K562 (cell line): ENCODE measurements at regions not wholly inside any gene's neighbourhood (a gene's known extent, or its start where the extent isn't known, plus 50 kb on each side); places are given as distances from the start of the nearest gene placed in this dataset.

Experiments used
- ATAC-seq: fragments of 200-7000 bp; cut with Tn5 transposase; 3 replicates; pipeline ENCODE4 v1.9.1; 2020; ENCODE audit warnings: moderate library complexity
- BruUV-seq: library from RNA; stranded (reverse); fragments of 400-500 nt; replicated peaks from 2 replicates; lab custom pipeline; 2021; lab: Mats Ljungman, UMichigan
- CTCF ChIA-PET: fragments of 300-600 bp; formaldehyde crosslinking; extraction: SDS; loops from one replicate; lab custom pipeline; 2021; ENCODE audit warnings: low intra/inter-chr PET ratio; lab: Yijun Ruan, JAX
- POLR2A ChIA-PET: fragments of 300-600, 350-650 bp; sonication (Branson Sonifier 250); formaldehyde crosslinking; extraction: SDS; loops from one replicate; lab custom pipeline; 2021; ENCODE audit warnings: antibody characterized with exemption, inconsistent platforms; lab: Yijun Ruan, JAX
- DNase-seq, 4 experiments: peaks; one replicate each; pipeline versions ENCODE4 v3.0.0 to v3.0.0-alpha.2; 2011 to 2018; ENCODE audit warnings: low spot score in 3 of 4, mixed read lengths in 3 of 4; ENCODE audit errors: extremely low read depth in 1 of 4
- FAIRE-seq: peaks from 2 replicates; lab custom pipeline; 2011; peaks lifted over from hg19 to GRCh38; lab: Jason Lieb, UNC
- H2AFZ ChIP-seq: 2 replicates; pipeline ENCODE4 v1.6.0; 2011; ENCODE audit warnings: low read depth, low read length, control low read depth, inconsistent platforms
- H3K27ac ChIP-seq: fragments of 200-600 bp; 3 replicates; pipeline ENCODE4 v1.8.0; 2011; ENCODE audit warnings: low read depth, mild to moderate bottlenecking, control low read depth, inconsistent platforms, low read length, moderate library complexity, mixed read lengths; ENCODE audit errors: extremely low read depth
- H3K27me3 ChIP-seq, 2 experiments: fragments of 300-600 bp in 1 of 2; 2 replicates in 1 of 2; 3 replicates in 1 of 2; pipeline versions ENCODE4 v1.6.0 to v1.8.0; 2011; ENCODE audit warnings: inconsistent platforms in 2 of 2, low read length in 2 of 2, mild to moderate bottlenecking in 1 of 2, mixed read lengths in 1 of 2, moderate library complexity in 1 of 2; ENCODE audit not compliant: control insufficient read depth in 2 of 2, insufficient read depth in 2 of 2
- H3K36me3 ChIP-seq: fragments of 300-600 bp; 3 replicates; pipeline ENCODE4 v1.8.0; 2011; ENCODE audit warnings: mild to moderate bottlenecking, low read length, inconsistent platforms; ENCODE audit not compliant: control insufficient read depth, insufficient read depth
- H3K4me1 ChIP-seq, 2 experiments: fragments of 200-600 bp in 1 of 2; replicated peaks in 1 of 2; 2 replicates in 1 of 2; 3 replicates in 1 of 2; pipeline versions ENCODE4 v1.5.1 to v1.8.0; 2011; ENCODE audit warnings: inconsistent platforms in 2 of 2, low read length in 2 of 2, mild to moderate bottlenecking in 1 of 2, mixed read lengths in 1 of 2, moderate library complexity in 1 of 2; ENCODE audit not compliant: control insufficient read depth in 2 of 2, insufficient read depth in 2 of 2
- H3K4me2 ChIP-seq: 2 replicates; pipeline ENCODE4 v1.6.1; 2011; ENCODE audit warnings: low read length, control low read depth, inconsistent platforms, mixed read lengths; ENCODE audit not compliant: insufficient read depth
- H3K4me3 ChIP-seq: fragments of 200-600 bp; sonication (generic), shearing (Covaris generic); 2 replicates; pipeline ENCODE4 v1.5.1; 2016; ENCODE audit warnings: control low read depth, inconsistent platforms
- H3K79me2 ChIP-seq: fragments of 200-600 bp; 3 replicates; pipeline ENCODE4 v1.8.0; 2011; ENCODE audit warnings: low read length, inconsistent platforms; ENCODE audit not compliant: control insufficient read depth, insufficient read depth
- H3K9ac ChIP-seq, 2 experiments: 2 replicates each; pipeline versions ENCODE4 v1.6.0 to v1.6.1; 2011; ENCODE audit warnings: low read depth in 2 of 2, low read length in 2 of 2, control low read depth in 1 of 2, inconsistent platforms in 1 of 2, mild to moderate bottlenecking in 1 of 2, mixed read lengths in 1 of 2; ENCODE audit not compliant: insufficient read depth in 1 of 2
- H3K9me1 ChIP-seq: one replicate; pipeline ENCODE4 v1.6.0; 2011; ENCODE audit warnings: inconsistent platforms, mild to moderate bottlenecking, low read length, moderate library complexity; ENCODE audit not compliant: control insufficient read depth, insufficient read depth
- H3K9me3 ChIP-seq: replicated peaks from 2 replicates; pipeline ENCODE4 v1.5.1; 2011; ENCODE audit warnings: low read depth, low read length, inconsistent platforms; ENCODE audit not compliant: control insufficient read depth, insufficient read depth
- H4K20me1 ChIP-seq: replicated peaks from 2 replicates; pipeline ENCODE4 v1.6.1; 2011; ENCODE audit warnings: low read length, inconsistent platforms, mixed read lengths; ENCODE audit not compliant: control insufficient read depth, insufficient read depth
- CHD4 ChIP-seq: fragments of 200-600 bp; sonication (generic); IDR thresholded peaks from 3 replicates; pipeline ENCODE4 v1.6.1; 2012; ENCODE audit warnings: low read depth, mild to moderate bottlenecking, mixed read lengths, low read length, inconsistent platforms; ENCODE audit not compliant: insufficient read depth, insufficient replicate concordance, poor library complexity, severe bottlenecking
- DACH1 ChIP-seq: fragments of 450-650 bp; IDR thresholded peaks from 2 replicates; pipeline ENCODE4 v1.6.1; 2018; ENCODE audit not compliant: partially characterized antibody
- LEF1 ChIP-seq: fragments of 450-650 bp; IDR thresholded peaks from 2 replicates; pipeline ENCODE4 v1.6.1; 2016; ENCODE audit warnings: mild to moderate bottlenecking
- PML ChIP-seq: IDR thresholded peaks from 2 replicates; pipeline ENCODE4 v1.6.1; 2012; ENCODE audit warnings: low read length, inconsistent platforms
- POLR2H ChIP-seq: IDR thresholded peaks from 2 replicates; pipeline ENCODE4 v1.6.1; 2016; ENCODE audit warnings: missing genetic modification characterization, low read depth, mild to moderate bottlenecking, control low read depth, missing compliant biosample characterization, moderate library complexity
- RBM34 ChIP-seq: fragments of 200-400 bp; formaldehyde crosslinking; IDR thresholded peaks from 2 replicates; pipeline ENCODE4 v1.6.1; 2018; ENCODE audit warnings: low read length, borderline replicate concordance; ENCODE audit not compliant: insufficient read depth
- RUNX1 ChIP-seq: sonication (generic); IDR thresholded peaks from 2 replicates; pipeline ENCODE4 v1.6.1; 2016; ENCODE audit warnings: antibody characterized with exemption, low read depth
- SMARCB1 ChIP-seq: IDR thresholded peaks from 2 replicates; pipeline ENCODE4 v1.6.1; 2011; ENCODE audit warnings: improper control_type of control experiment, low read depth; ENCODE audit not compliant: insufficient read length
- TCF7L2 ChIP-seq: fragments of 150-350 bp; IDR thresholded peaks from 2 replicates; pipeline ENCODE4 v1.6.1; 2016; ENCODE audit warnings: low read depth, mild to moderate bottlenecking, low read length, moderate library complexity
- ZNF561 ChIP-seq: fragments of 450-650 bp; formaldehyde crosslinking; conservative IDR thresholded peaks from 2 replicates; pipeline ENCODE4 v1.4.0; 2020; ENCODE audit warnings: mild to moderate bottlenecking, moderate library complexity
- ZNF780A ChIP-seq: fragments of 250-450 bp; sonication (Bioruptor Pico); IDR thresholded peaks from 2 replicates; pipeline ENCODE4 v1.5.0; 2021; ENCODE audit warnings: mild to moderate bottlenecking
- ZSCAN32 ChIP-seq: fragments of 450-650 bp; formaldehyde crosslinking; IDR thresholded peaks from 2 replicates; pipeline ENCODE4 v1.4.0; 2020; ENCODE audit warnings: mild to moderate bottlenecking, moderate library complexity
- WGBS: fragments of 100-300 bp; shearing (Covaris generic); methylation state at CpG from one replicate; pipeline ENCODE4 v1.1.6; 2016; ENCODE audit warnings: low coverage, mixed read lengths; ENCODE audit not compliant: insufficient coverage; ENCODE audit errors: missing lambda C conversion rate; 5-methylcytosine and 5-hydroxymethylcytosine counted together
- in situ Hi-C: fragments of 300-500 bp; cut with MboI; formaldehyde crosslinking; loops from 4 replicates; pipeline ENCODE4 v1.15.0; 2018; ENCODE audit warnings: inconsistent platforms, mixed read lengths
- intact Hi-C: fragments of 100-400 bp; cut with micrococcal nuclease; formaldehyde crosslinking; loops from 2 replicates; pipeline ENCODE4 v1.14.2; 2022
- TF ChIP-seq, protein P1 (sequence below): IDR thresholded peaks from 2 replicates; pipeline ENCODE4 v1.6.1; 2011; ENCODE audit not compliant: insufficient read length; ENCODE audit errors: extremely low read depth
- TF ChIP-seq, protein P2 (sequence below): fragments of 250-450 bp; sonication (Bioruptor Pico); IDR thresholded peaks from 2 replicates; pipeline ENCODE4 v1.8.0; 2022; ENCODE audit warnings: inconsistent platforms
- TF ChIP-seq, protein P3 (sequence below): sonication (generic); formaldehyde crosslinking; IDR thresholded peaks from 2 replicates; pipeline ENCODE4 v1.8.1; 2023; ENCODE audit warnings: mild to moderate bottlenecking, missing genetic modification reagents

DNA sequence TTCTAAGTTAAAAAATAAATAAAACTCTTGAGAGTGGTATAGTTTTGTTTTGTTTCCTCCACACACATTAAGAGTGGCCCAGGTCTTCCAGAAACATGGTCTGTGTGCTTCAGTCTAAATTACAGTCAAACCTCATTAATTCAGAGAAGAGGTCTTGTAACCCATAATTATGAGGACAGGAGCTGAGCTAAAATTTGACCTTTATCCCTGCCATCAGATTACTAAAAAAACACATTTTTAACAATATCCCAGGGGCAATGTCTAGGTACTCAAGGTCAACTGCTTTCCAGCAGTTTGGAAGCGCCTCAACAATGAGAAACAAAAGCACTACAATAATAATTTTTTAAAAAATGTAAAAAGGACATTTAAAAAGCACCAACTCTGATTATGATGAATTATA lies 184.1 kb upstream of the PFKP start:
- no peak overlapping the region for H3K4me3 ChIP-seq
- intact Hi-C loops, result no loop called here

More for the DNA sequence above, 184.1 kb upstream of the PFKP start:
- H3K4me1 ChIP-seq, result no peaks in the 10 kb centered on the region
- H3K9ac ChIP-seq, result no peak overlapping the region
- TF ChIP-seq, protein P1, sequence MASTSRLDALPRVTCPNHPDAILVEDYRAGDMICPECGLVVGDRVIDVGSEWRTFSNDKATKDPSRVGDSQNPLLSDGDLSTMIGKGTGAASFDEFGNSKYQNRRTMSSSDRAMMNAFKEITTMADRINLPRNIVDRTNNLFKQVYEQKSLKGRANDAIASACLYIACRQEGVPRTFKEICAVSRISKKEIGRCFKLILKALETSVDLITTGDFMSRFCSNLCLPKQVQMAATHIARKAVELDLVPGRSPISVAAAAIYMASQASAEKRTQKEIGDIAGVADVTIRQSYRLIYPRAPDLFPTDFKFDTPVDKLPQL, result no peak
- no peak for TF ChIP-seq ZNF780A
- no peak for TF ChIP-seq ZNF561 (CRISPR knock-in tag)
- TF ChIP-seq PML, result no peak
- TF ChIP-seq DACH1, result no peak
- no peak for TF ChIP-seq SMARCB1
- no peak for TF ChIP-seq TCF7L2
- no peak for TF ChIP-seq RBM34
- TF ChIP-seq, protein P2, sequence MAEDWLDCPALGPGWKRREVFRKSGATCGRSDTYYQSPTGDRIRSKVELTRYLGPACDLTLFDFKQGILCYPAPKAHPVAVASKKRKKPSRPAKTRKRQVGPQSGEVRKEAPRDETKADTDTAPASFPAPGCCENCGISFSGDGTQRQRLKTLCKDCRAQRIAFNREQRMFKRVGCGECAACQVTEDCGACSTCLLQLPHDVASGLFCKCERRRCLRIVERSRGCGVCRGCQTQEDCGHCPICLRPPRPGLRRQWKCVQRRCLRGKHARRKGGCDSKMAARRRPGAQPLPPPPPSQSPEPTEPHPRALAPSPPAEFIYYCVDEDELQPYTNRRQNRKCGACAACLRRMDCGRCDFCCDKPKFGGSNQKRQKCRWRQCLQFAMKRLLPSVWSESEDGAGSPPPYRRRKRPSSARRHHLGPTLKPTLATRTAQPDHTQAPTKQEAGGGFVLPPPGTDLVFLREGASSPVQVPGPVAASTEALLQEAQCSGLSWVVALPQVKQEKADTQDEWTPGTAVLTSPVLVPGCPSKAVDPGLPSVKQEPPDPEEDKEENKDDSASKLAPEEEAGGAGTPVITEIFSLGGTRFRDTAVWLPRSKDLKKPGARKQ (CRISPR knock-in tag), result no peak
- TF ChIP-seq RUNX1, result no peak
- no peak for TF ChIP-seq CHD4
- TF ChIP-seq, protein P3, sequence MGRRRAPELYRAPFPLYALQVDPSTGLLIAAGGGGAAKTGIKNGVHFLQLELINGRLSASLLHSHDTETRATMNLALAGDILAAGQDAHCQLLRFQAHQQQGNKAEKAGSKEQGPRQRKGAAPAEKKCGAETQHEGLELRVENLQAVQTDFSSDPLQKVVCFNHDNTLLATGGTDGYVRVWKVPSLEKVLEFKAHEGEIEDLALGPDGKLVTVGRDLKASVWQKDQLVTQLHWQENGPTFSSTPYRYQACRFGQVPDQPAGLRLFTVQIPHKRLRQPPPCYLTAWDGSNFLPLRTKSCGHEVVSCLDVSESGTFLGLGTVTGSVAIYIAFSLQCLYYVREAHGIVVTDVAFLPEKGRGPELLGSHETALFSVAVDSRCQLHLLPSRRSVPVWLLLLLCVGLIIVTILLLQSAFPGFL (CRISPR knock-in tag), result no peak
- TF ChIP-seq ZSCAN32 (CRISPR knock-in tag), result no peak
- no peak for TF ChIP-seq LEF1
- no peak for TF ChIP-seq POLR2H (tag)
- in situ Hi-C loops, result no loop called here
- CTCF ChIA-PET, result no interaction called here
- no peak overlapping the region for H2AFZ ChIP-seq
- 0% methylated on average over 1 of the region's 1 CpG for WGBS
- DNase-seq (no peak), FAIRE-seq (no peak), ATAC-seq (no peak)
- H3K9me3 ChIP-seq, result no peaks in the 10 kb centered on the region
- peaks cover 9 to 38% of the 10 kb centered on the region in 2 experiments; a peak in 3 of 5 replicates for H3K27me3 ChIP-seq
- no peak overlapping the region for H3K27ac ChIP-seq
- H3K79me2 ChIP-seq, result no peaks in the 10 kb centered on the region
- POLR2A ChIA-PET, result interaction anchor here (0.9 kb wide), 1 partner anchor 17 kb away, joined by 3 read pairs; no protein-coding TSS in a partner anchor
- no TSS peak for BruUV-seq
- no peaks in the 10 kb centered on the region for H3K36me3 ChIP-seq
- no peak overlapping the region for H3K4me2 ChIP-seq
- H4K20me1 ChIP-seq, result no peaks in the 10 kb centered on the region
- H3K9me1 ChIP-seq, result no peaks in the 10 kb centered on the region
